ENCODE measurements at regions not wholly inside any gene's neighbourhood (a gene's known extent, or its start where the extent isn't known, plus 50 kb on each side); places are given as distances from the start of the nearest gene placed in this dataset.

DNA sequence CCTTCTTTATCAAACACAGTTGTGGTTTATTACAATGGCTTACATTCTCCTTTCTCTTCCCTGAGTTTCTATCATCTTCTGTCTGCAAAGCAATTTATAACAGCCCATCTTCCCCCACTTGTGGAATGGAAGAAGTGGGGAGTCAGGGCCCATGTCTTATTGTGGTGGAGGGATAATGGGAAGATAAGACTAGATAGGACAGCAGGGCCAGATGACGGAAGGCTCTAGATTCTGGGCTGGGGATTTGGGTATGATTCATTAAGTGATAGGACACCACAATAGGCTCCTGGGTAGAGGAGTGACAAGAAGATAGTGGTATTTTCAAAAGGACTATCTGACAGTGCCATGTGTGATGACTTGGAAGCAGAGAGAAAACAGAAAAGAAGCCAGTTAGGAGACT lies 450.6 kb downstream of the TTLL7 start:
- ATAC-seq (ENCODE audit: poor library complexity) (no peak), DNase-seq (no peak)

DNA sequence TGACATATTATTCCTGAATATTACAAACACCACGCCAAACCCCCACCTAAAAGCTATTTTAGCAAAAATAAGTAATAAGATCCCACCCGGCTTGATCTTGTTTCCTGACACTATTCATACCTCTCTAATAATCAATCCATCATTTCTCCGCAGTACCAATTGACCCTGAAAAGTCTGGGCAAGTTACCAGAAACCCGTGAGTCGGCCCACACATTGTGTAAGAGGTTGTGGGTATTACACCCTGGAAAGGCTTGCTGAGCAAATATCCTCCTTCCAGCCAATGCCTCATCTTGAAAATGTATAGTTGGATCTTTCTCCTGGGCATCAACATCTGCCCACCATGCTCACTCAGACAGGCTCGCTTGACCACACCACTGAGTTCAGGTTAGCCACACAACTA lies 451.0 kb downstream of the TTLL7 start:
- intact Hi-C loops (cut with DNase I) = no loop called here
- ATAC-seq (ENCODE audit: poor library complexity) (no peak), DNase-seq (no peak)

More for the DNA sequence above, 450.6 kb downstream of the TTLL7 start:
- intact Hi-C loops (cut with DNase I) = no loop called here

DNA sequence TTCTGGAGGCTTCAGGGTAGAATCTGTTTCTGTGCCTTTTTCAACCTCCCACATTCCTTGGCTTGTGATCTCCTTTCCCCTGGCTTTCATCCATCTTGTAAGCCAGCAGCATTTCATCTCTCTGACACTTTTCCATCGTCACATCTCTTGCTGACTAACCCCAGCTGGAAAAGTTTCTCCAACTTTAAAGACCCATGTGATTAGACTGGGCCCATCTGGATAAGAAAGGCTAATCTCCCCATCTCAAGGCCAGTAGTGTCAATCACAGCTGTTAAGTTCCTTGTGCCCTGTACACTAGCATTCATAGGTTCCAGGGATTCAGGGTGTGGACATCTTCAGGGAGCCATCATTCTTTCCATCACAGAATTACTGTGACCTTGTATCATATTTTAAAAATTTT lies 452.1 kb downstream of the TTLL7 start:
- intact Hi-C loops (cut with DNase I) = no loop called here
- ATAC-seq (ENCODE audit: poor library complexity) = no peak
- no peak for DNase-seq

DNA sequence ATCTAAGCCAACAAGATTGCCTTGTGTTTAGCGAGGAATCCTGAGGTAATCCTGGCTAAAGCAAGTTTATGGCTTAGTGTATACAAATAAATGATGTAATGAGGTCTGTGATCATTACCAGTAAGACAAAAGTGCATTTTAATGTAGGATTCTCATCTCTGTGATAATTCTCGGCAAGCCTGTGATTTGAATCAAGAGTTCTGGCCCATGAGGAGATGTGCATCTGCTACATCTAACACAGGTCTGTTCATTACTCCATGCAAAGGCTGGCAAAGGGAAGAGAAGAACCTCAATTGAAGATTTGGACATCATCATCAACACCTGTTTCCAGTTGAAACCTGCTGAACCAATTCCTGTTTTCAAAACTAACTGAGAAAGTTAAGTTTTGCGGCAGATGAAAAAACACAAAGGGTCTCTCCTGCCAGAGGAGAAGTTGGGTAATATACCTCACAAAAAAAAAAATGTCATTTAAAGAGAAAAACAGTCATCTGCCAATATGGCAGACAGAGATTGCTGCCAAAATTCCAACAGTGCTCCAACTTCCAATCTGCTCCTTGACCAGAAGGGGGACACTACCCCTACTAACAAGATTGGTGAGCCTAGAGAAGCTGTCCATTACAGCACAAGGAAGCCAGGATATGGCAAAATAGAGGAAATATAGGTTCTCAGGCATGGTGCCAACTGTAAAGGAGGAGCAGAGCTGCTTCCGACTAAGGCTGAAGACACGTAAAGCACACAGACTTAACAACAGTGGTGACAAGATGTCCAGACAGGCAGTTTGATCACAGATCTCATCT lies 453.7 kb downstream of the TTLL7 start:
- ATAC-seq (ENCODE audit: poor library complexity) (no peak), DNase-seq (no peak)
- intact Hi-C loops (cut with DNase I) = no loop called here

DNA sequence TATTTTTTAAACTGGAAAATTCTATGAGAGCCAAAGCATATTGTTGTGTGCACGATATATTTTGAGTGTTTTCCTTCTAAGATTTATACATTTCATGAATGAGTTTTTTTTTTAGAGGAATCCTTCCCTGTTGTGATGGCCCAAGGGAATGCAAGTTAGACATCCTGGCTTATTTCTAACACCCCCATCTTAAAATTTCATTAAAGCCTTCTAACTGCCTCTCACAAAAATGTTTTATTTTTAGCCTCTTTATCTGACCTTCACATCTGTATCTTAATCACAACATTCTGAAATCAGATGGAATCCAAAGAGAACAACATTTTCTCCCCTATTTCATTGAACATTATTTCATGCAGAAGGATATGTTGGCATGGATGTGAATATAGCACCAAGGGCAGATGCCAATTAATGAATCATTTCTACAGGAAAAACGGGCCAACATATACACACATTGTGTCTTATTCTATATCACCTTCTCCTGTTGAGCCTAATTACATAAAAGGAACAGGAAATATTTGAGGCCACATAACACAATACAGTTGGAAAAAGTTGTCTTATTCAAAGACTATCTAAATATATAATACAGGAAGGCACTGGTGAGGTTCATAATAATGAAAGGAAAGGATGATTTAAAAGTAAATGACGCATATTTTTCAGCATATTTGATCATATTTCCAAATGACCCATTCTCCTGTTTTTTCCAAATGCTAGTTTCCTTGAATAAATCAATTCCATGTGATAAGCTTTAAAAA lies 455.5 kb downstream of the TTLL7 start:
- DNase-seq (no peak), ATAC-seq (ENCODE audit: poor library complexity) (no peak)
- intact Hi-C loops (cut with DNase I) = no loop called here

DNA sequence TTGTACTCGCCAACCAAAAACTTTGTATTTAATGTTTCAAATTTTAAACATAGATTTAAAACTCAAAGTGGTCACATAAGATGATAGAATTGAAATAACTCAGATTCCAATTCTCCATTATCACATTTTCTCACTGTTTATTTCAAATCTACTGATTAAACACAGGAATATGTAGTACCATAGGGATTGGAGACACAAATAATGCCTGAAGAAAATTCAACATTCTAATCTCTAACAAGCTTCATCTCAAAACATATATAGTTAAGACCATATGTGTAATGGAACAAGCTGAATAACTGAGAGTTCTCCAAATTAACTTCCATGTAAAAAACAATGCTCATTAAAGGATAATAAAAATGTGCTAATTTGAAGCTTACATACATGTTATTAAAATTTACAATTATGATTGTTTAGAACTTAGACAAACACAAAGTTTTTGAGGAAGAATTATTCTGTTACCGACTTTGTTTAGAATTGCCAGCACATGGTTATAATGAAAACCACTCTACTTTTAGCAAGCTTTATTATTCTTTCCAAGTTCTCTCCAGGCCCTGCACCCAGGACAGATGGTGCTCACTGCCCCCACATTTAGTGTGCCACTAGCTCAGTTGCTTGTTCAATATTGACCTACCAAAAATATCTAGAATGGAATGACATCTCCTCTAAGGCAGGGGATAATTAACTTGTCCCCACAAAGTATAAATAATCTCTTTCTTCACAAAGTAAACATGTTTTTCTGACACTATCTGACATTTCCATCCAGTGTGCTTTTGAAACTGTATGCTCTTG lies 467.2 kb downstream of the TTLL7 start:
- intact Hi-C loops (cut with DNase I) = no loop called here
- ATAC-seq (ENCODE audit: poor library complexity) = no peak

DNA sequence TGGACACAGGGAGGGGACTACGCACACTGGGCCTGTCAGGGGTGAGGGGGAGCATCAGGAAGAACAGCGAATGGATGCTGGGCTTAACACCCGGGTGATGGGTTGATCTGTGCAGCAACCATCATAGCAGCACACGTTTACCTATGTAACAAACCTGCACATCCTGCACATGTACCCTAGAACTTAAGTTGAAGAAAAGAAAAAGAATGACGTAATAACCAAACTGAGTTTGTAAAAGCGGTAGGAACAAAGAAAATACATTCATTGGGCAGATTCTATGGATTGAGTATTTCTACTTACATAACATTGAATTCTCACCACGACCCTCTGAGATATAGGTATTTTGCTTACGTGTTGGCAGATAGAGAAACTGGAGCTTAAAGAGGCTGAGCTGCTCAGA lies 468.4 kb downstream of the TTLL7 start:
- intact Hi-C loops (cut with DNase I) = no loop called here
- no peak for ATAC-seq (ENCODE audit: poor library complexity)
- DNase-seq = no peak

More for the DNA sequence above, 467.2 kb downstream of the TTLL7 start:
- no peak for DNase-seq

DNA sequence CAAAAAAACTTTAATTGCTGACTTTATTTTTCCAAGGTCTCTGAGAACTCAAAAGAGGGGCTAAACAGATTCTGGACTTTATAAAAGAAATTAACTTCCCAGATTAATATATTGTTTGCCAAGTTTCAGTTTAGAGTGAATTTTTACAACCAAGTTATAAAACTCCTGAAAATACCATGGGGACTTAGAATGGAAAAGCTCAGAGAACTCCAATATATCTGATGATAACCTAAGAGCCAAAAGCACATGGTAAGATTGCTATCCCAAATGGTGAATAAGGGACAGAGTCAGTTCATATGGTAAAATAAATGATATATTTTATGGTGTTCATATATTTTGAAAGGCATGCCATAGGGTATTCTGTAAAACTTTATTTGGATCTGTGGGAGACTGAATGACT lies 470.9 kb downstream of the TTLL7 start:
- intact Hi-C loops (cut with DNase I) = no loop called here
- ATAC-seq (ENCODE audit: poor library complexity) (peak; percentile 10), DNase-seq (no peak)

DNA sequence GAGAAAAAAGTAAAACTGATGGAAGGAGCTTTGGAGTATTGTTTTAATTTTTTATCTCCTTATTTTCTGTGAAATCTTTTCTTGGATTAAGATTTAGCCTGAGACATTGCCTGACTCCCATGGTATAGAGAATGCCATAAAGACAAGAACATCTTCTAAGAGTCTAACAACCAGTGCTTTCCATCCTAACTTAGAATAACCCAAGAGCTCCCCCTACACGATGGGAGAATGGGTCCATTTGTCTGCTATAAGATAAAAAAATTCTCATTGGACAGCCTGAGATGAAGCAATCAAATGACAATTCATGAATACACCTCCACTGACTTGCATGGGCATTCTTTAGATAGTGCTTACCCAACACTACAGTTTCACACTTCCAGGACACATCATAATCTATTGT lies 478.1 kb downstream of the TTLL7 start:
- intact Hi-C loops (cut with DNase I) = no loop called here
- ATAC-seq (ENCODE audit: poor library complexity) (no peak), DNase-seq (no peak)

DNA sequence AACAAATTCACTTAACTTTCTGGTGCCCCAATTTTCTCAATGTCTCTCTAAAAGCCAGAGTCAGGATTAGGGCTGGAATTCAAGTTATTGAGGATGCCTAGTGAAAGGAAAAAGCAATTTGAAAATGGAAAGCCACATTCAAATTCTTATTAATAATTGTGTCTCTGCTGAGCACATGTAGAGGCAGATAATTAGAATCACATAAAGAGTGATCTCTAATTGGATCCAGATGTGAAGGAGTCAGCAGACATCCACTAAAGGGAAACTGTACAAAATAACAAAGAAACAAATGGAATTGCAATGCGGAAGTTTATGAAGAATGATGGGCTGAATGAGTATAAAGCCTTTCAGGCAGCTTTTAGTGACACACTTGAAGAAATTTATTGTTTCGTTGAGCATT lies 482.6 kb downstream of the TTLL7 start:
- intact Hi-C loops (cut with DNase I) = no loop called here
- ATAC-seq (ENCODE audit: poor library complexity) (no peak), DNase-seq (no peak)

DNA sequence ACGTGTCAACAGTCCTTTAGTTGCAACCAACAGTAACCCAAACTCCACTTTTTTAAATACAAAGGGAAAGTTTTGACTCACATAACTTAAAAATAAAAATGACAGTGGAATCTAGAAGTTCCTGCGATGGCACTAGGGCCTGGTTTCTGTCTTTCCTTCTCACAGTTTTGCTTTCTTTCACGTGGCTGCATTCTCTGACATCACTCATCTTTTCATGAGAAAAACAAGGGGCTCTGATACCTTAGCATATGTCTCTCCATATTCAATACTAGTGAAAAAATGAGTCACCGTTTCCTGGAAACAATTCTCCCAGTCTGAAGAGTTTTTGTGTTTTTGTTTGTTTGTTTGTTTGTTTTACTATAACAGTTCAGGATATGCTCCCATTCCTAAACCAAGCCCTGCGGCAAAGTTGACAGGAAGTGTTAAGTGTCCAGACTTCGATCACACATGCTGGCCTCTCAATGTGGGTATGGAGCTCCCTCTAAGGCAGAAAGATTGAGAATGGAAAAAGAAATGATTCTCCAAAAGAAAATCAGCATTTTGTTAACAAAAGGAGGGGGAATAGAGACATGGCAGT lies 483.3 kb downstream of the TTLL7 start:
- DNase-seq = no peak
- no peak for ATAC-seq (ENCODE audit: poor library complexity)
- intact Hi-C loops (cut with DNase I) = no loop called here

DNA sequence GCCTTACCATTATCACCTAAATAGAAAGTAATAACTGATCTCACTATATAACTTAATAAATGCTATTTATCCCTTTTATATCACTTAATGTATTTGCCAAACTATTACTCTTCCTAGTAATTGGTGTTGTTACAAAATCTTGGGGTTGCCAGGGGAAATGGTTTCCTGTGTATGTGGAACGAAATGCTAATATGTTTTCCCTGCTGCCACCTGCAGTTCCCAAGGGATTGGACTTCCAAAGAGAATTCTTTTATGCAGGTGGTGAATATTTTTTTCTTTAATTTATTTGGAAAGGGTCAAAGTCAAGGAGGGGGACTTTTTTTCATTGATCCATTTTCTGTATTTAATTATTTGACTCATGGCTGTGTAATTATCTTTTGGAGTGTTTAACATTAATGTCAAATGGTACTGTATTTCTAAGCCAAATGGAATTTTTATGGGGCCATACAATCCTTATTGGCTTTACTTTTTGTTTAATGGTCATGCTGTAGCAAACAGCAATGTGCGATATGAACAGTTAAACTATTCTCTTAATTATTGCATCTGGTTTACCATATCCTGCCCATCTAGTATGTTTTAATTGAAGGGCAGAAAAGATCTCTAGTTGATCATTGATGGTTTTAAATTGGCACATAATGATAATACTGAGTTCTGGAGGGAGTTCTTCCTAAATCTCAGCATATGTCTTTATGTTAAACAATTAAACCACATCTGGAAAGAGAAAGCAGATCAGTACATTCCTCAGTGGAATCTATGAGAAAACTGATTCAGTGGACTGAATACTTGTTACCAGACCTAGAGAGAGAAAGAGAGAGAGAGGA lies 486.3 kb downstream of the TTLL7 start:
- DNase-seq = no peak

DNA sequence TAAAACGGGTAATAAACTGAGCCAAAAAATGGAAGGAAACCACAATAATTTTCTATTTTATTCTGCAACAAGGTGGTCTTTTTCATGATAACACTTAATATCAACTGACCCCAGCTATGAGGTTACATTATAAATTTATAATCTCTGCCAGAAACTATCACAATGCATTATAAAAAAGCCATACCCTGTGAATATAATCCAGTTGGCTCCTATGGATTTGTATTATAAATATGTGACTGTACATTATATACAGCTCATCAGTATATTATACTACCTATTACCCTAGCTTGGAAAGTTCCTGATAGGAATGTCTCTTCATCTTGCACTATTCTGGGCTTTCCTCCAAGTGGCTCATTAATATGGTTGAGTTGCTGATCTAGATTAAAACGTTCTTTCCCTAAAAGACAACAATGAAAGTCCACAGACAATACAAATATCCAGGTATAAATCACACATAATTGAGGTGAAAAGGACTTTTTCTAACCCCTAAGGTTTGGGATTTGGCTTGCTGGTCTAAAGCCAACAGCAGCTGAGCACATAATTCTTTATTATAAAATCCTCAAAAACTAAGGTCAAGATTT lies 487.7 kb downstream of the TTLL7 start:
- DNase-seq (no peak), ATAC-seq (ENCODE audit: poor library complexity) (no peak)
- intact Hi-C loops (cut with DNase I) = no loop called here

More for the DNA sequence above, 486.3 kb downstream of the TTLL7 start:
- ATAC-seq (ENCODE audit: poor library complexity) = no peak
- intact Hi-C loops (cut with DNase I) = no loop called here

DNA sequence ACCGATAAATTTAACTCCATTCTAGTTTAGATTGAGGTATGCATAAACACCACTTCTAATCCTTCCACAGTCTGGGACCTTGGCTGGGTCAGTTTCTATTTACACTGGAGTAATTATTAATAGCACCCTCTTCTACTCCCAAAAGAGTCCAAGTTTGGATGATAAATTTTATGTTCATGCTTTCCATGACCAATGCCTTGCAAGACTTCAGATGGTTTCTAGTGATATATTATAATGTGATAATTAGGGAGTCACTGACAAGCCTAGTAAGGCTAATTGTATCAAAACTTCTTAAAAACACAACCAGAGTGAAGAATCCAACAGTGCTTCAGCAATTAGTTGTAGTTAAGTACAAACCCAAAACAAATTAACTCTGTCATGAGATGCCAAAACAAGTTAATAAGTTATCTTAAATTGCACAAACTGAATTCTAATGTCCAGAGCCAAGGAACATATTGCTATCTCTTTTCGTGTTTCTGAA lies 489.6 kb downstream of the TTLL7 start:
- peak; percentile 67 for ATAC-seq (ENCODE audit: poor library complexity)
- DNase-seq = no peak
- intact Hi-C loops (cut with DNase I) = no loop called here

DNA sequence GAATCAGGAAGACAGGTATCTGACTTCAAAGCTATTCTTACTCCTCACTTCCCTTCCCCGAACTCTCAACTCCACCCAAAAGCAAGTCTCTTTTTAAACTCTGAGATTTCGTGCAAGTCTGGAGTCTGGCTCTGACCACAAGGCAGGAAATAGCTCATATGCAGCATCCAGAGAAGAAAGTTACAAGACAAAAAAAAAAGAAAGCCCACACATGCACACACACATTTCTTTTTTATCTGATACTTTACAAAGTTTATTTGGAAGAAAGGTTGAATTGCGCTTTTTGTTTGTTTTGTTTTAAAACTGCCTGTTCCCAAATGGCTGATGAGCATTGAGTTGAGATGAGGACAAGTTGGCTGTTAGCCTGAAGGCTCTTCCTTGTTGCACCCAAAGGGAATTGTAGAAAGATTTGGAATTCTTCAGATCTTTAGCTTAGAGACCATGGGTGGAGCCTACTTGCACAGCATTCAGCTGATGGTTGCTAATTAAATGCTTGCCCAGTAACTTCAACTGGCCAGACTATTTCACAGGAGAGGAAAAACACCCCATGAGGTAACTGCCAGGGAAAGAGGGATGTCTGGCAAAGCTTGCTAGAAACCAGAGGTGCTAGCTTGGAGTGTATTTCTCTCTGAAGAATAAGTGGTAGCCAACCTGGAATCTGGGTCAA lies 490.3 kb downstream of the TTLL7 start:
- ATAC-seq (ENCODE audit: poor library complexity) (peak; percentile 83), DNase-seq (no peak)
- intact Hi-C loops (cut with DNase I) = no loop called here

DNA sequence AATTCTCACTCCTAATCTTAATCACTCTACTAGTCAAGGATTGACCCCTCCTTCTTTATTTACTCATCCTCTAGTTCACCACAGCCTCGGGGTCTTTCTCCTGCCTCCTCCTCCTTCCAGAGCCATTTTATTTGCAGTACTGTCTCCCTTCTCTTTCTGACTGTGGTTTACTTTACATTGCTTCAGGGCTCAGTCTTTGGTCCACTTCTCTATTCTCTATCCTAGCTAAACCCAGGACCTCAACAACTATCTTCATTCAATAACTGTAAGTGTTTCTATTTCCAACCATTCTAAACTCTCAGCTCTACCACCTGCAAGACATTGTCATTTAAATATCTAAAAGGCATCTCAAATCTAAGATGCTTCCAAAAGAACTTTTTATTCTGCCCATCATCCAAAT lies 493.8 kb downstream of the TTLL7 start:
- DNase-seq = no peak
- no peak for ATAC-seq (ENCODE audit: poor library complexity)
- intact Hi-C loops (cut with DNase I) = no loop called here

DNA sequence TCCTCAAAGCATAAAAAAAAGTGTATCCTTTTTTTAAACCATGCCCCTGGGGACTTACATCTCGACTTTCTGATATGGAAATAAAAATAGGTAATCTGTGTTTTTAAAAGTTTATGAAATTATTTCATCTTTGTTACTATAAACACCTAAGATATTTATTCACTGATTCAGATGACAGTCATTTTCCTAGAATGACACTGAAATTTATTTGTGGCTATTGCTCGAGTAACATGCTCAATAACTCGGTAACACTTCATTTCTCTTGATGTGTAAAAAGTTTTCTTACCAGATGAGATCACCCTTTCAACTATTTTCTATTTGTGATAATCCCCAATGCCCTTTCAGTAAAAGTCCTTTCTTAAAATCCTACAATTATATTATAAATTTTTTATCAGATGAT lies 495.8 kb downstream of the TTLL7 start:
- no peak for ATAC-seq (ENCODE audit: poor library complexity)
- intact Hi-C loops (cut with DNase I) = no loop called here
- DNase-seq = no peak
